Loucy (cell line): ENCODE measurements at regions not wholly inside any gene's neighbourhood (a gene's known extent, or its start where the extent isn't known, plus 50 kb on each side); places are given as distances from the start of the nearest gene placed in this dataset.

Source experiments
- H2AFZ ChIP-seq: fragments of 200-600 bp; sonication (generic); 2 replicates; pipeline ENCODE4 v1.6.0; 2016; ENCODE audit warnings: antibody characterized with exemption, mild to moderate bottlenecking, low read length, moderate library complexity
- H3F3A ChIP-seq: fragments of 200-600 bp; 2 replicates; pipeline ENCODE4 v1.6.0; 2016; ENCODE audit warnings: antibody characterized with exemption, low read depth, mild to moderate bottlenecking
- H3K27me3 ChIP-seq: fragments of 200-600 bp; sonication (generic); 2 replicates; pipeline ENCODE4 v1.6.1; 2014; ENCODE audit warnings: low read length, mild to moderate bottlenecking; ENCODE audit not compliant: insufficient read depth, poor library complexity, severe bottlenecking
- H3K36me3 ChIP-seq: fragments of 200-600 bp; sonication (generic); 2 replicates; pipeline ENCODE4 v1.6.1; 2016; ENCODE audit warnings: low read length; ENCODE audit not compliant: insufficient read depth
- H3K4me1 ChIP-seq: fragments of 200-600 bp; sonication (generic); 2 replicates; pipeline ENCODE4 v1.5.1; 2014; ENCODE audit warnings: low read length, mild to moderate bottlenecking; ENCODE audit not compliant: insufficient read depth, poor library complexity, severe bottlenecking
- H3K4me2 ChIP-seq: fragments of 200-600 bp; sonication (generic); 2 replicates; pipeline ENCODE4 v1.6.0; 2014; ENCODE audit warnings: antibody characterized with exemption, low read length, low read depth, mild to moderate bottlenecking; ENCODE audit not compliant: poor library complexity, severe bottlenecking
- H3K4me3 ChIP-seq: fragments of 200-600 bp; sonication (generic); 2 replicates; pipeline ENCODE4 v1.5.1; 2014; ENCODE audit warnings: low read length, mild to moderate bottlenecking, mixed read lengths; ENCODE audit not compliant: poor library complexity, severe bottlenecking
- H3K79me2 ChIP-seq: fragments of 200-600 bp; sonication (generic); 2 replicates; pipeline ENCODE4 v1.6.1; 2014; ENCODE audit warnings: low read length; ENCODE audit not compliant: insufficient read depth
- H3K9ac ChIP-seq: fragments of 200-600 bp; sonication (generic); 2 replicates; pipeline ENCODE4 v1.6.0; 2014; ENCODE audit warnings: mild to moderate bottlenecking, low read depth, low read length, moderate library complexity; ENCODE audit not compliant: poor library complexity, severe bottlenecking
- H3K9me2 ChIP-seq: fragments of 200-600 bp; sonication (generic); replicated peaks from 2 replicates; pipeline ENCODE4 v1.6.1; 2016; ENCODE audit warnings: low read depth, low read length, mixed read lengths
- H3K9me3 ChIP-seq: fragments of 200-600 bp; sonication (generic); 2 replicates; pipeline ENCODE4 v1.6.1; 2014; ENCODE audit warnings: mild to moderate bottlenecking, antibody characterized with exemption, low read length, low read depth; ENCODE audit not compliant: insufficient read depth
- H4K20me1 ChIP-seq: fragments of 200-600 bp; sonication (generic); 2 replicates; pipeline ENCODE4 v1.6.0; 2014; ENCODE audit warnings: antibody characterized with exemption, low read length, mild to moderate bottlenecking; ENCODE audit not compliant: insufficient read depth, poor library complexity, severe bottlenecking
- EZH2phosphoT487 ChIP-seq: fragments of 200-600 bp; IDR thresholded peaks from 2 replicates; pipeline ENCODE4 v1.6.1; 2018; ENCODE audit warnings: antibody characterized with exemption, mild to moderate bottlenecking, moderate library complexity, borderline replicate concordance
- TF ChIP-seq, protein P1 (sequence below): fragments of 200-600 bp; sonication (generic); conservative IDR thresholded peaks from 2 replicates; pipeline ENCODE4 v1.5.1; 2014; ENCODE audit warnings: mild to moderate bottlenecking, antibody characterized with exemption, low read length

DNA sequence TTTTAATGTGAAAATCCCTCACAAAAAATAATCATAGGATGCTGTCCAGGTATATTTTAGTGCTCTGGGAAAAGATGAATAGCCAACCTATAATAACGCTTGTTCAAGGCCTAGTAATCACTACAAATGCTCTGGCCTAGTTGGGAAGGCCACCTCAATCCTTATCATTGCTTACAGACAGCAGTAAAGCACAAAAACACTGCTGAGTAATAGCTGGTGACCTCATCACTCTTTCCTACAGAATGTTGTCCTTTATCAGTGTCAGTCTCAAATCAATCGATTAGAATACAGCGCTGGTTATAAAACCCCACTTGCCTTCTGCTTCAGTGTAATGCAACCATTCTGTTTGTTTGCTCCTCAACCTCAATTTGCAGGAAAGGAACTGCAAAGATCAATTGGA lies 72.6 kb upstream of the STEAP1 start:
- no peak for TF ChIP-seq EZH2phosphoT487
- TF ChIP-seq, protein P1, sequence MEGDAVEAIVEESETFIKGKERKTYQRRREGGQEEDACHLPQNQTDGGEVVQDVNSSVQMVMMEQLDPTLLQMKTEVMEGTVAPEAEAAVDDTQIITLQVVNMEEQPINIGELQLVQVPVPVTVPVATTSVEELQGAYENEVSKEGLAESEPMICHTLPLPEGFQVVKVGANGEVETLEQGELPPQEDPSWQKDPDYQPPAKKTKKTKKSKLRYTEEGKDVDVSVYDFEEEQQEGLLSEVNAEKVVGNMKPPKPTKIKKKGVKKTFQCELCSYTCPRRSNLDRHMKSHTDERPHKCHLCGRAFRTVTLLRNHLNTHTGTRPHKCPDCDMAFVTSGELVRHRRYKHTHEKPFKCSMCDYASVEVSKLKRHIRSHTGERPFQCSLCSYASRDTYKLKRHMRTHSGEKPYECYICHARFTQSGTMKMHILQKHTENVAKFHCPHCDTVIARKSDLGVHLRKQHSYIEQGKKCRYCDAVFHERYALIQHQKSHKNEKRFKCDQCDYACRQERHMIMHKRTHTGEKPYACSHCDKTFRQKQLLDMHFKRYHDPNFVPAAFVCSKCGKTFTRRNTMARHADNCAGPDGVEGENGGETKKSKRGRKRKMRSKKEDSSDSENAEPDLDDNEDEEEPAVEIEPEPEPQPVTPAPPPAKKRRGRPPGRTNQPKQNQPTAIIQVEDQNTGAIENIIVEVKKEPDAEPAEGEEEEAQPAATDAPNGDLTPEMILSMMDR, result no peak
- no peak overlapping the region for H3K4me3 ChIP-seq
- H4K20me1 ChIP-seq, result no peaks in the 10 kb centered on the region

GRCh38 chr7:90092506-90092905 lies 61.8 kb upstream of the STEAP1 start:
- Histone ChIP-seq H4K20me1 (no peaks in the 10 kb centered on the region), H2AFZ (no peak overlapping the region), H3K4me1 (no peaks in the 10 kb centered on the region), H3K79me2 (no peaks in the 10 kb centered on the region), H3K4me2 (no peak overlapping the region), H3K27me3 (no peaks in the 10 kb centered on the region), H3K9me3 (no peaks in the 10 kb centered on the region), H3K9ac (no peak overlapping the region), H3F3A (no peaks in the 10 kb centered on the region), H3K36me3 (no peaks in the 10 kb centered on the region), H3K4me3 (no peak overlapping the region), H3K9me2 (no peaks in the 10 kb centered on the region)
- TF ChIP-seq, protein P1, result no peak
- no peak for TF ChIP-seq EZH2phosphoT487

More for the DNA sequence above, 72.6 kb upstream of the STEAP1 start:
- H3K4me1 ChIP-seq, result no peaks in the 10 kb centered on the region
- H2AFZ ChIP-seq, result no peak overlapping the region
- no peaks in the 10 kb centered on the region for H3F3A ChIP-seq
- H3K9ac ChIP-seq, result no peak overlapping the region
- no peaks in the 10 kb centered on the region for H3K9me3 ChIP-seq
- no peaks in the 10 kb centered on the region for H3K79me2 ChIP-seq
- no peaks in the 10 kb centered on the region for H3K9me2 ChIP-seq
- H3K36me3 ChIP-seq, result no peaks in the 10 kb centered on the region
- H3K4me2 ChIP-seq, result no peak overlapping the region
- no peaks in the 10 kb centered on the region for H3K27me3 ChIP-seq

DNA sequence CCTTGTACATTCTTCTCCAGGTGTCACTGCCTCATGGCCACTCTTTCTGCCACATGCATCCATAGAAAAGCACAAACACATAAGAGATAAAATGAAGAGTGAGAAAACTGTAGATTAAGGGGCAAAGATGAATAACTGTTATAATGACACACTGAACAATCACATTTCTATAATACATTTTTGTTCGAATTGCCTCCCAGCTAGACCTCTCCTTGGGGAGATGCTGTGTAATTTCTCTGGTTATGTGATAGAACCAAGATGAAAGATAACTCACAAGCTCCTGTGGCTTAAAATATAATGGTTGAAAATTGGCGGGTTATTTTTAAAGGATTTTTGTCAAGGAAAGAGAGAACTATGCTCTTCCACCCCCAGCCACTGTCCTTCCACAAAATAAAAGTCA lies 60.2 kb upstream of the STEAP1 start:
- Histone ChIP-seq H3K4me3 (no peak overlapping the region), H4K20me1 (no peaks in the 10 kb centered on the region), H2AFZ (no peak overlapping the region), H3F3A (no peaks in the 10 kb centered on the region), H3K27me3 (no peaks in the 10 kb centered on the region), H3K9me3 (no peaks in the 10 kb centered on the region), H3K9ac (no peak overlapping the region), H3K79me2 (no peaks in the 10 kb centered on the region), H3K4me2 (no peak overlapping the region), H3K9me2 (no peaks in the 10 kb centered on the region), H3K36me3 (no peaks in the 10 kb centered on the region), H3K4me1 (no peaks in the 10 kb centered on the region)
- TF ChIP-seq, protein P1, result no peak
